Uterus (tissue), 2 donors: ENCODE measurements at regions not wholly inside any gene's neighbourhood (a gene's known extent, or its start where the extent isn't known, plus 50 kb on each side); places are given as distances from the start of the nearest gene placed in this dataset.

Experiments used
- CTCF ChIP-seq, 4 experiments: fragments of 200-600 bp in 2 of 4; fragments of 450-650 bp in 2 of 4; sonication (generic) in 2 of 4; IDR thresholded peaks; one replicate each; pipeline ENCODE4 v1.5.1; 2016 to 2019; ENCODE audit warnings: antibody characterized with exemption in 4 of 4, mild to moderate bottlenecking in 2 of 4, moderate library complexity in 1 of 4
- POLR2A ChIP-seq, 2 donors: fragments of 450-650 bp; IDR thresholded peaks; one replicate each; pipeline ENCODE4 v1.6.1; 2016; ENCODE audit warnings: antibody characterized with exemption in 2 of 2, mild to moderate bottlenecking in 1 of 2, moderate library complexity in 1 of 2

DNA sequence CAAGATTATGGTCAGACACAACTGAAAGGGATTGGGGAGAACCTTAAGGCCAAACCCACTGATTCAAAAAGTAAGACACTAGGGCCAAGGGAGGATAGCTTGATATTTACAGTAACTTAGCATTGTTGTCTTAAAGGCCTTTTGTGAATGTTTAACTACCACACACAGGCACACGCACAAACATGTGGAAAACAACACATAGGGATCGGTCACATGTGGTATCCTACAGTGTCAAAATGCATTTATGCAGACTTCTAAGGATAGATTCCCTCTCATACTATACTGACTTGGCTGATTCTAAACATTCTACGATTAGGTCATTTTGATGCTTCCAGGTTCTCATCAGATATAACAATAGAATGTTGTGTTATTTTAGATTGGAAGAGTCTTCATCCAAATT is 638.9 kb upstream of the LRRTM1 start:
- TF ChIP-seq CTCF (IDR thresholded peaks at IDR 0.05) (no peak), POLR2A (IDR thresholded peaks at IDR 0.05) (no peak)
